Heart right ventricle (tissue), 16 donors: ENCODE measurements at regions not wholly inside any gene's neighbourhood (a gene's known extent, or its start where the extent isn't known, plus 50 kb on each side); places are given as distances from the start of the nearest gene placed in this dataset.
A peak's percentile ranks its signal among the peaks of the same experiment; 100 is the strongest.

ENCODE experiments used
- ATAC-seq, 8 donors: fragments of 200-7000 bp; cut with Tn5 transposase; one replicate each; pipeline ENCODE4 v1.9.1; 2020; ENCODE audit warnings: mild to moderate bottlenecking in 8 of 8, moderate library complexity in 8 of 8, moderate number of reproducible peaks in 1 of 8
- DNase-seq, 2 donors: peaks; one replicate each; pipeline ENCODE4 v3.0.0-alpha.2; 2020
- H3K27ac ChIP-seq, 10 donors: fragments of 200-600 bp; sonication (generic) in 2 of 10; one replicate each; pipeline versions ENCODE4 v1.5.0 to v1.8.0; 2020 to 2022; ENCODE audit warnings: mild to moderate bottlenecking in 3 of 10
- H3K27me3 ChIP-seq, 7 donors: fragments of 200-600 bp; one replicate each; pipeline ENCODE4 v1.8.0; 2021 to 2022; ENCODE audit warnings: mild to moderate bottlenecking in 2 of 7
- H3K36me3 ChIP-seq, 9 donors: fragments of 200-600 bp; sonication (generic) in 1 of 9; one replicate each; pipeline versions ENCODE4 v1.5.0 to v1.8.0; 2020 to 2022; ENCODE audit warnings: mild to moderate bottlenecking in 2 of 9
- H3K4me1 ChIP-seq, 9 donors: fragments of 200-600 bp; sonication (generic) in 1 of 9; one replicate each; pipeline versions ENCODE4 v1.5.0 to v1.8.0; 2020 to 2022; ENCODE audit warnings: mild to moderate bottlenecking in 4 of 9
- H3K4me3 ChIP-seq, 10 donors: fragments of 200-600 bp; sonication (generic) in 2 of 10; one replicate each; pipeline versions ENCODE4 v1.5.0 to v1.8.0; 2020 to 2022; ENCODE audit warnings: mild to moderate bottlenecking in 7 of 10, moderate library complexity in 2 of 10
- H3K9me3 ChIP-seq, 11 donors: fragments of 200-600 bp in 10 of 11; sonication (generic) in 2 of 11; one replicate each; pipeline versions ENCODE4 v1.5.0 to v1.8.0; 2013 to 2022; ENCODE audit warnings: mild to moderate bottlenecking in 2 of 11, control low read depth in 1 of 11, moderate library complexity in 1 of 11
- WGBS, 2 donors: extraction: QIAGEN DNeasy Blood & Tissue Kit; methylation state at CpG; one replicate each; pipeline ENCODE4 v1.1.7; 2013; ENCODE audit warnings: inconsistent platforms in 1 of 2; 5-methylcytosine and 5-hydroxymethylcytosine counted together
- intact Hi-C, 10 donors: fragments of 100-400 bp; cut with DNase I; formaldehyde crosslinking; loops; one replicate each; pipeline versions ENCODE4 v1.11.1 to v1.14.2; 2022
- TF ChIP-seq, protein P1 (sequence below), 9 donors: fragments of 200-600 bp; sonication (generic) in 2 of 9; IDR thresholded peaks; one replicate each; pipeline versions ENCODE4 v1.5.0 to v1.8.0; 2021 to 2022; ENCODE audit warnings: antibody characterized with exemption in 9 of 9, mild to moderate bottlenecking in 5 of 9, moderate library complexity in 1 of 9
- donor health status: Arrhythmogenic right ventricular cardiomyopathy.
- donor health status: ischemic (EF 13 %, LVEDD 7.1; RV severe dilation, severe dysfunction).
- donor health status: healthy with polysubstance abuse.
- donor health status: DM: no; HTN: yes; CAD: no.
- donor health status: DM: no; HTN: no; CAD: no.
- donor health status: ischemic (EF 25% LVEDD 6.9; RV normal size, moderate dysfunction).
- donor health status: ischemic (EF 25% LVEDD 5.7; RV mildly dilated, moderate dysfunction).
- donor health status: healthy.
- donor health status: DM: yes; HTN: yes; CAD: no.
- donor health status: Ischemic cardiomyopathy.
- donor health status: ischemic (EF 35%, LVEDD 5.7; RV mildly dilated, moderate dysfunction).
- donor health status: nonischemic (EF 11% LVEDD 7.7; RV severe dilation, severe dysfunction).
- donor health status: DM: yes; HTN: yes; CAD: no.
- donor health status: PGD.
- donor health status: ischemic (EF 29% LVEDD 5.4; RV normal size, mild dysfunction).
- donor health status: nonischemic (EF 23%, LVEDD 6.1; RV moderate dilation, normal function).

DNA sequence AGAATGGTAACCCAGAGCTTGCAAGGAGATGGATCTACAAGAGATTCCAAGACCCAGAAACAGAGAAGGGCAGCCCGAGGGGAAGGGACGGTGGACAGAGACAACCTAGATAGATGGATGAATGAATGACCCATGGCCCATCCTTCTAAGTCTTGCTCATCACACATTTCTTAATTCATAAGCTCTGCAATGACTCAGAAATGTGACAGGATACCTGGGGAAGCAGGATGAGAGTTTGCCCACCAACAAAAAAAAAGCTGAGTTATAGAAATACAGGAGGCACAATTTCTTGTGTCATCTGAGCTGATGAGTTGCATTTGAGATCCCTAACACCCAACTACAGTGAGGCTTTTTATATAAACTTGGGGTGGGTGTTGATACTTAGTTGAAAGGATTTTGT lies 76.6 kb downstream of the CNTN3 start:
- Histone ChIP-seq H3K27ac (peak overlapping the region in 1 of 10 donors; percentile 26), H3K4me1 (no peaks in the 10 kb centered on the region), H3K9me3 (no peaks in the 10 kb centered on the region), H3K27me3 (no peaks in the 10 kb centered on the region), H3K36me3 (no peaks in the 10 kb centered on the region), H3K4me3 (no peak overlapping the region)
- WGBS, 2 donors = 86 to 87% methylated on average over 2 of the region's 2 CpGs
- ATAC-seq (no peak), DNase-seq (no peak)
- intact Hi-C loops = no loop called here
- TF ChIP-seq, protein P1, sequence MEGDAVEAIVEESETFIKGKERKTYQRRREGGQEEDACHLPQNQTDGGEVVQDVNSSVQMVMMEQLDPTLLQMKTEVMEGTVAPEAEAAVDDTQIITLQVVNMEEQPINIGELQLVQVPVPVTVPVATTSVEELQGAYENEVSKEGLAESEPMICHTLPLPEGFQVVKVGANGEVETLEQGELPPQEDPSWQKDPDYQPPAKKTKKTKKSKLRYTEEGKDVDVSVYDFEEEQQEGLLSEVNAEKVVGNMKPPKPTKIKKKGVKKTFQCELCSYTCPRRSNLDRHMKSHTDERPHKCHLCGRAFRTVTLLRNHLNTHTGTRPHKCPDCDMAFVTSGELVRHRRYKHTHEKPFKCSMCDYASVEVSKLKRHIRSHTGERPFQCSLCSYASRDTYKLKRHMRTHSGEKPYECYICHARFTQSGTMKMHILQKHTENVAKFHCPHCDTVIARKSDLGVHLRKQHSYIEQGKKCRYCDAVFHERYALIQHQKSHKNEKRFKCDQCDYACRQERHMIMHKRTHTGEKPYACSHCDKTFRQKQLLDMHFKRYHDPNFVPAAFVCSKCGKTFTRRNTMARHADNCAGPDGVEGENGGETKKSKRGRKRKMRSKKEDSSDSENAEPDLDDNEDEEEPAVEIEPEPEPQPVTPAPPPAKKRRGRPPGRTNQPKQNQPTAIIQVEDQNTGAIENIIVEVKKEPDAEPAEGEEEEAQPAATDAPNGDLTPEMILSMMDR (IDR thresholded peaks at IDR 0.05) = no peak

DNA sequence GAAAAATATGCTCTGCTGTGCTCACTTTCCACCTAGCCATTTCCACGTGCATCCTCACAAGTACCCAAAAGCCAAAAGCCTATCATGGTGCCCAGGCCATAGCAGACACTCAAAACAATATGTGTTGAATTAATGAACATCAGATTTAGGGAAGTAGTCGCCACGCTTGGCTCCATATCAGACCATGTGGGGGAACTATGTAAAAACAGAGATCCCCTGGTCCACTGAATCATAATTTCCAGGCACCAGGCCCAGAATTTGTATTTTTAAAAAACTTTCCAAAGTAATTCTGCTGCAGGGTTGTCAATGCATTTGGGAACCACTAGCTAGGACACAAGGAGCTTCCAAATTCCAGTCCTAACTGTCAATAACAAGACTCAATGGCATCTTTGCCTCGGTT lies 77.3 kb downstream of the CNTN3 start:
- 65 to 71% methylated on average over 4 of the region's 4 CpGs for WGBS, 2 donors
- Histone ChIP-seq H3K36me3 (no peaks in the 10 kb centered on the region), H3K27ac (peak overlapping the region in 1 of 10 donors; percentile 26), H3K4me1 (no peaks in the 10 kb centered on the region), H3K27me3 (no peaks in the 10 kb centered on the region), H3K9me3 (no peaks in the 10 kb centered on the region), H3K4me3 (no peak overlapping the region)
- DNase-seq (peak in 1 of 2 donors; percentile 7), ATAC-seq (peak in 3 of 8 donors; percentile 25 to 47 (median 33))
- TF ChIP-seq, protein P1 (IDR thresholded peaks at IDR 0.05) = no peak
- intact Hi-C loops = no loop called here

DNA sequence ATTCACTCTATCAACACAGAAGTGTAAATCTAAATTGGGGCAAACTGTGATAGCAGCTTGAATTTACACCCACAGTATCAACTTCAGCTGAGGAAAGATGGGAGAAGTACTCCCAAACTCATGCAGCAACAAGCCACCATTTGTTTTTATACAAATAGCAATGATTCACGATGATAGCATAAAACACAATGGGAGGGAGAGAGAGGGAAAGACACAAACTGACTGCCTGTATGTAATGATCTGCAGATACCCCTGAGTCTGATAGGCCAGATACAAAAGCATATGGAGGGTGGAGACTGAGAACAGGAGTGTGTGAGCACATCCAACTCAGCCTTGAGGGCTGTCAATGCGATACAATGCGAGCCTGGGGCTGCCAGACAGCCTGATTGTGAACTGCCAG lies 79.2 kb downstream of the CNTN3 start:
- intact Hi-C loops = no loop called here
- H3K4me3 ChIP-seq = no peak overlapping the region
- H3K4me1 ChIP-seq = no peaks in the 10 kb centered on the region
- WGBS, 2 donors = 56 to 61% methylated on average over 3 of the region's 3 CpGs
- TF ChIP-seq, protein P1 (IDR thresholded peaks at IDR 0.05) = no peak
- no peaks in the 10 kb centered on the region for H3K36me3 ChIP-seq
- no peaks in the 10 kb centered on the region for H3K9me3 ChIP-seq
- H3K27ac ChIP-seq = no peak overlapping the region
- DNase-seq (no peak), ATAC-seq (no peak)
- H3K27me3 ChIP-seq = no peaks in the 10 kb centered on the region

DNA sequence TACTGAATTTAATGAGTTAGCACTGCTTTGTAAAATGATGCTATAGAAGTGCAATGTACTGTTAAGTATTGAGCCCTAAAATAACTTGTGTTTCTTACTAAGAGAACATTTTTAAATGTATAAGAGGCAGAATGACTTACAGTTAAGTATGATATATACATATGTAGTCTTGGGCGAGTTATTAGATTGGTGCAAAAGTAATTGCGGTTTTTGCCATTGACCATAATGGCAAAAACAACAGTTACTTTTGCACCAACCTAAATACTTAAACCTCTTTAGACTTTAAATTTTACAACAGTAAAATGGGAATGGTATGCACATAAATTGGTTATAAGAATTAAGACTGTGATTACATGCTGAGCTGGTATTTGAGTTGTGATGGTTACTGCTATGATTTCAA lies 79.8 kb downstream of the CNTN3 start:
- Histone ChIP-seq H3K36me3 (no peaks in the 10 kb centered on the region), H3K4me3 (no peak overlapping the region), H3K4me1 (no peaks in the 10 kb centered on the region), H3K27me3 (no peaks in the 10 kb centered on the region), H3K27ac (no peak overlapping the region), H3K9me3 (no peaks in the 10 kb centered on the region)
- ATAC-seq (no peak), DNase-seq (no peak)
- 87 to 89% methylated on average over 2 of the region's 2 CpGs for WGBS, 2 donors
- TF ChIP-seq, protein P1 (IDR thresholded peaks at IDR 0.05) = no peak
- intact Hi-C loops = no loop called here
